GM19372 (cell line): ENCODE measurements at regions not wholly inside any gene's neighbourhood (a gene's known extent, or its start where the extent isn't known, plus 50 kb on each side); places are given as distances from the start of the nearest gene placed in this dataset.
"Not testable (repeated sequence)": the region's sequence is repeated elsewhere in the genome, so short reads cannot be mapped to it uniquely, and the experiment has no call there.

Source experiments
- ATAC-seq: cut with Tn5 transposase; IDR thresholded peaks from one replicate; pipeline ENCODE4 v1.9.1; 2021; ENCODE audit warnings: mild to moderate bottlenecking, low read depth, moderate library complexity; ENCODE audit not compliant: unreplicated experiment

DNA sequence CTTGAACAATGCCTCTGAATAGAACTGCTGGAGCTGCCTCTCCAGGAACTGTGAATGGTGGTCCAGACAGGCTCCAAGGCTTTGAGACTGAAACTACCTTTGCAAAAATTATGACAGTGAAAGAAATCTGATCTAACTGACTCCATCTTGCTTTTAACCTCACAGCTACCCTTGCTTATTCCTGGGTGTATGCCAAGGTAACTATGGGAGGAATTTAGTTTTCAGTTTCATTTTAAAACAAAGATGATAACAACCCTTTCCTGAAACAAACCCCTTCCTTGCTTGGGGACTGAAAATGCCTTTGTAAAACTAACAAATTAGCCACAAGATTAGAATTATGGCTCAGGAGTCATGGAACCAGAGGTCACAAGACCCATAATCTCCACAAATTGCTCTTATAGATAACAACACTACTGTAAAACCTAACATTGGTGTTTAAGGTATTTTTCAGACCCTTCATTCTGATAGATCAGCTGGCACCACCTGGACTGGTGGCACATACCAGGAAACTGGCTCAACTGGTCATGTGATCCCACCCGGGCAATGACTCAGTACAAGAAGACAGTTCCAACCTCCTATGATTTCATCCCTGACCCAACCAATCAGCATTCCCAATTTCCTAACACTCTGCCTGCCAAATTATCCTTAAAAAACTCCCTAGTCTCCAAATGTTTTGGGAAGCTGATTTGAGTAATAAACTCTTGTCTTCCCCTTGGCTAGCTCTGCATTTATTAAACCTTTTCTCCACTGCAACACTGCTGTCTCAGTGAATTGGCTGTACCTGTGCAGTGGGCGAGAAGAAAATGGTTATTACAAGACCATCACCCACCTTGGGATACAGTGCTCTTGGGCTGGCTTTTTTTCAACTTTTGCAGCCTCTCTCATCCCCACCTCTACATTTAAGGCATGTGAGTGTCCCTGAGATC, 608.1 kb downstream of the TYW1 start:
- ATAC-seq: no peak

DNA sequence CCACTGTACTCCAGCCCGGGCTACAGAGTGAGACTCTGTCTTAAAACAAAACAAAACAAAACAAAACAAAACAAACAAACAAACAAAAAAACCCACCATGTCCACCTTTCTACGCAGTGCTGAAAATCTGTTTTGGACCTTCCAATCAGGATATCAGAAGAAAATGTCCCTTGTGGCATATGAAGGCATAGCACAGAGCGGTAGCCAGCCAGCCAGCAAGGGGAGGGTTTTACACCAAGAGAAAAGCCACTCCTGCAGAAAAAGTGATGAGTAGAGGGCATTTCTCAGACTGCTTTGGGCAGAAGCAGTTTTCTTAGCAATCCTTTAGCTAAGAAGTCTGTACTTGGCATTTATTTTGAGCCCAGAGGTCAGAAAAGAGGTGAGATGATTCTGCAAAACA, 612.2 kb downstream of the TYW1 start:
- no peak for ATAC-seq

DNA sequence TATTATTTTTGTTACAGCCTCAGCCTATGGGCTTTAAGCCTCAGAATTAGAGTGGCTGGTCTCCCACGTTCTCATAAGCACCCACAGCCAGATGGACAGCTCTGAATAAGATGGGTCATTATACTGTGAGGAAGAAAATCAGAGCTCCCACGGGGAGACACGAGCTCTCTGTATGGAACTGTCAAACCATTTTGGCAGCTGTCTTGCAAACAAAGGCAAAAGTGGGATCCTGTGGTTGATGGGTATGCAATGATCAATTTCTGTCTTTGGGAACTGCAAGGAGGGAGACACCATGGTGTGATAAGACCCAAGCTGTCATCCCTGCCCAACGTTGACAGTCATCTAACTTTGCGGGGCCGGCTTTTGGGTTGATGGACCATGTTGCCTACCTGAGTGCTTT, 614.3 kb downstream of the TYW1 start:
- ATAC-seq: no peak

DNA sequence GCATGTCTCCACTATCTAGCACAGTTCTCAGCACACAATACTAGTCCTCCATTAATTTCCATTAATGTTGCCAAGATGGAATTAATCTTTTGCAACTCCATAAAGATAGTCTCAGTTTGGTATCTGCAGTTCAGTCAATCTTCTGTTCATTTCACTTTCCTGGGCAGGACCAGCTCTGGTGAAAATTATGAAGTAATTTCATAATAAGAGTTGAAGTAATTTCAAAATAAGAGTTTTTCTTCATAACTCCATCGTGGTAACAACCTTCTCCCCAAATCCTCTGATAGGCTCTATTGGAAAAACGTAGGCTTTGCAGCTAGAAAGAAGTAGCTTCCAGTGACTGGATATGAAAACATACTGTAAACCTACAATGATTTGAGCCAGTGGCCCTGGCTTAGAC, 618.2 kb downstream of the TYW1 start:
- ATAC-seq: no peak

DNA sequence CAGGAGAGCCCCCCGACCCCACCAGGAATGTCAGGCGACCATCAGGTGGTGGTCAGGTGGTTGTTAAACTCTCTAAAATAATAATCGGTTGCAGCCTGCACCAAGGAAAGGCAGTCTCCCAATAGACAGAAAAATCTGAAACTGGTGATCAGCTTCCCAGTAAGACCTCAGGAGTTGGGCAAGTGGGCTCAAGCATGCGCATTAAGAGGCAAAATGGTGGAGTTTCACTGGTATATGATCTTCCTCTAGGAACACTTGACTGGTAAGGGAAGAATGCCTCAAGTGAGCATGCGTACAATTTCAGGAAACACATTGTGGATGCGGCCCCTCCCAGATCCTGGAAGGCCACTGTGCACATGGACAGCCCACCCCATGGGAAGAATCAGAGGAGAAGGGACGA, 619.9 kb downstream of the TYW1 start:
- no peak for ATAC-seq

DNA sequence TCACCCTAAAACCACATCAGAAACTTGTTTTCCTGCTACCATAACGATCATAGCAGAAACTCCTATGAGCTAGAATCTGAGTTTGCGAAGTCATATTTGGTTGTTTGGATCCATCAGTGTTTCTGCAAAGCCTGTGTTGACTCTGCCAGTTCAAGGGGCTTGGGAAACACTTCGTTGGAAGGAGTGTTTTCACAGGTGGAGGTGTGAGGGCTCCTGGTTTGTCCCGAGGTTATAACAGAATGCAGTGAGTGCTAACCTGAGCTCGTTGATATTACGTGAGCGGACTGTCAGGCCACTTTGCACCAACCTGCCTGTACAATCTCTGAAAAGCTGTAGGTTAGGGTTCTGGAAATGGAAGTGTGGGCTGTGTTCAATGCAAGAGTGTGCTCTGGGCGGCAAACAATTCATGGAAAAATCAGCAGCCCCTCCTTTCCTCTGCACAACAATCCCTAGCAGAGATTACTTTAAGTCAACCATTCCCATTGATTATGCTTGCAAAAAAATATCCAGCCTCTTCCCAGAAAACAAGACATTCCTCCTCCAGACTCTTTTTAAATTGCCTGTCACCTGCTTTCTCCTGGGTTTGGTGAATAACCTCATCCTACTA, 622.0 kb downstream of the TYW1 start:
- no peak for ATAC-seq

DNA sequence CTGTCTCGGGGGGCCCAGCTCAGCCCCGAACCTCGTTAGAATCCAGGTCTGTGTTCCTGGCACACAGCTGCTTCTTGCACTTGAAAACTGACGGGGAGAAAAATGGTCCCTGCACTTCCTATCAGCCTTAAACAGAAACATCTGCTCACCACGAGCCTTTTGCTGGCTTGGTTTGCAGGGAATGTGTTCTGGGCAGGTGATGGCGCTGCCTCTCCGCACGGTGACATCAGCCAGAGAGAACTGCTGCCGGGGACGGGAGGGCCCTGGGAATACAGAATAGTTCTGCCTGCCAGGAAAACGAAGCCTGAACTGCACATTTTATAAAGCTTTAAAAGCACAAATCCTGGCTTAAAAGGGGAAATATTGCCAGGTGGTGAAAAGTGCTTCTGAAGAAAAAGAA, 622.5 kb downstream of the TYW1 start:
- no peak for ATAC-seq

DNA sequence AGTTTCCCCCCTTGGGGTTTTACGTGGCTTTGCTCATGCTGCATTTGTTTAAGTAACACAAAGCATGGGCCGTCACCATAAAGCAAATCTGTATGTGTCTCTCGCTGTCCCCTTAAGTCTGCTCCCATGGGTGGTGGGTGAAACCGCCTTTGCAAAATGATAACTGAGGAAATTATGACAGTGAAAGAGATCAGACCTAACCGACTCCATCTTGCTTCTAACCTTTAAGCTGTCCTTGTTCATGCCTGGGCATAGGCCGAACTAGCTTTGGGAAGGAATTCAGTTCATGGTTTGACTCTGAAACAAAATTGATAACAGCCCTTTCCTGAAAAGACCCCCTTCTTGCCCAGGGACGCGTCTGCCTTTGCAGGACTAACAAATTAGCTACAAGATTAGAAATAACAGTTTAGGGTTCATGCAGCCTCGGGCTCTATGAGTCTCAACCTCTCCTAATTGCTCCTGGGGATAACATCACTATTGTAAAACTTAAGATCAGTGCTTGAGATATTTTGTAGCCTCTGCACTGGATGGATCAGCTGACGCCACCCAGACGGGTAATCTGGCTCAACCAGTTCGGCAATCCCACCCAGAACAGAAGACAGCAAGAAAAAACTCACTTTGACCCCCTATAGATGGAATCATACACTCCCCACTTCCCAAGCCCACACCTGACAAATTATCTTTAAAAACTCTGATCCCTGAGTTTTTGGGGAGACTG, 623.7 kb downstream of the TYW1 start:
- ATAC-seq: no peak

DNA sequence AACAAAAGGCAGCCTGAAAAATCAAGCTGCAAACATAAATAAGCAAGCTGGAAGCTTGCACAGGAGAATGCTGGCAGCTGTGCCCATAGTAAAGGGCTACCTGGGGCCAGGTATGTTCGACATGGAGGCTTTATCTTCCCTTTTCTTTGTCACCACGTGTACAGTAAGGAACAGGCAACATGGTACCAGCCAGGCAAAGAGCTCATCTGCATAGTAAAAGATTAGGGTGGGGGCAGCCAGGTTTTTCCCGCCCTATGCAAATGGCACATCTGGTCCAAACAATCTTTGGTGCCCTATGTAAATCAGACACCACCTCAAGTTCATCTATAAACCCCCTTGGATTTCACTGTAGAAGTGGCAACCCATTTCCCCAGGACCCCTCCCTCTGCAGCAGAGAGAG, 625.1 kb downstream of the TYW1 start:
- ATAC-seq: no peak

DNA sequence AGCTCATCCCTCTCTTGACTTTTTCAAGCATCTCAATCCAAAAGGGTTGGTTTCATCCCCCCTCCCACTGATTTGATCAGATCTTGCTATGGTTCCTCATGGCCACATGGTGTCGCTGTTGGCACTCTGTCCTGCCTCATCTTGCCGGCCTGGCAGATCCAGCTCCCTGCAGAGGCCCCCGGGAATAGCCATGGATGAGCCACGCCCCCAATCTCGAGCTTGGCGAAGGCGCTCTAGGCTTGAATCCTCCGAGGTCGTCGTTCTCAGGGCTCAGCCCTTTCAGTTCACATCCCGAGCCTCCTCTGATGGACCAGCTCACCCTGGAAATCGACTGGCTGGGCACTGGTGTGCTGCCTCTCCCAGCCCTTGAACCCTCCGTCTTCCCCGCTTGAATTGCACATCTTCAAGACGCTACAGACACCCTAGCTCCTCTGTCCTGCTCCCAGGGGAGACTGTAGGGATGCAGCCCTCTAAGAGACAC, 628.7 kb downstream of the TYW1 start:
- no peak for ATAC-seq

DNA sequence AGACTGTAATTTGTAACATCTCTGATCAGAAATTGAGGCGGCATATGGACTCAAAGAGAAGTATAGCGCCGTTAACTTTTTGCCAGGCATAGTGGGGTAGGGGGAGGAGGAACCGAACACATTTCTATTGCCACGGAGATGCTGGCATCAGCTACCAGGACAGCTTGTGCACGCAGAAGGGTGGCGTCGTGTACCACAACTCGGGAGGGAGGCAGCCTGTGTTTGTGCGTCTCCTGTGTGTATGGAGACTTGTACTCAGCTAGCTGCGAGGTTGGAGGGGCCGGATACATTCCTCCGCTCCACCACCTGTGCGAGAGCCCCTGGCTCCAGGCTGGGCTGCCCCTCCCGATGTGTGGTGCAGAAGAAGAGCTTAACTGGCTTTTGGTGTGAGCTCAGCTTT, 634.8 kb downstream of the TYW1 start:
- no peak for ATAC-seq

DNA sequence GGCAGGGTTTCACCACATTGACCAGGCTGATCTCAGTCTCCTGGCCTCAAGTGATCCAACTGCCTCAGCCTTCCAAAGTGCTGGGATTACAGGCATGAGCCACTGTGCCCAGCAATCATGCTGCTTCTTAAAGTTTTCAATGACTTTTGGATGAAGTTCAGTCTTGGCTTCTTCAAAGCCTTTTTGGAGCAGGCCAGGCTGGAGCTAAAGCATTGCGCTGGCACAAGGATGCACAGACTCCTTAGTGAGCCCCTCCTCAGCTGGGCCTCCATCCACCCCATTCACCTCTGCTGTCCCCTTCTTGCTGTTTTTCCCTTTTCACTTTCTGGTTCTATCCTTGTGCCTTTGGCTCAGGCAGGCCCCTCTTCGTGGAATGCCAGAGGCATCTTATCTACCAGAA, 638.6 kb downstream of the TYW1 start:
- no peak for ATAC-seq

DNA sequence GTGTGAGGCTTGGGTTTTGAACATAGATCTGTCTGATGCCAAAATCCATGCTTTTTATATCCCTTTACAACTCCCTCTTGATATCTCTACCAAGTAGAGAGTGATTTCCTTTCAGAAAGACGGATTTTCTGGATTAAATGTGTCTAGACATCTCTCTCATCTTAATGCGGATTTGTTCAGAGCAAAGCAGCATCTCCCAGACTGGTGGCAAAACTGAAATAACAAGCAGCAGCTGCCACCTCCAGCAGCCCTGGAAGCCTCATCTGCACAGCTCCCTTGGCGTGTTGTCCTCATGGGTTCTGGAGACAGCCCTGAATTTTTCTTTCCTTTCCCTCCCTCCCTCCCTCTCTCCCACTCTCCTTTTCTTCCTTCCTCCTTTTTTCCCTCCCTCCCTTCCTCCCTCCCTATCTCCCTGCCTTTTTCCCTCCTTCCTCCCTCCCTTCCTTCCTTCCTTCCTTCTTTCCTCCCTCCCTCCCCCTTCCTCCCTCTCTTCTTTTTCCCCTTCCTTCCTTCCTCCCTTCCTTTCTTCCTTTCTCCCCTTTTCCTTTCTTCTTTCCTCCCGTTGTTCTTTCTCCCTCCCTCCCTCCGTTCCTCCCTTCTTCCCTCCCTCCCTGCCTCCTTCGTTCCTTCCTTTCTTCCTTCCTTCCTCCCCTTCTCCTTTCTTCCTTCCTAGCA, 639.9 kb downstream of the TYW1 start:
- ATAC-seq: no peak

DNA sequence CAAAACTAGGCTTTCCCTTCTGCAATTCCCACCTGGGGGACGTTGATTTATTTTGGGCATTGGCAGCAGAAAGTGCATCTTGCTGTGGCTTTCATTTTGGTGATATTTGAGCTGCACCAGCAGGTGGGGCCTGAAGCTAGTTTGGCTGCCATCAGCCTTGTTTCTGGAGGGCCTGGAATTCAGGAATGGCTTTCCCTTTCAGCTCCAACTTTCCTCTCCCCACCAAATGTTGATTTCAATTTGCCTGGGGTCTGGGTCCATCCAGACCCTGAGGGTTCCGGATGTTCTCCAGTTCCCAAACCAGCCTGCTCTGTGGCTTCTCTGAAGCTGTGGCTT, 640.4 kb downstream of the TYW1 start:
- ATAC-seq: no peak

DNA sequence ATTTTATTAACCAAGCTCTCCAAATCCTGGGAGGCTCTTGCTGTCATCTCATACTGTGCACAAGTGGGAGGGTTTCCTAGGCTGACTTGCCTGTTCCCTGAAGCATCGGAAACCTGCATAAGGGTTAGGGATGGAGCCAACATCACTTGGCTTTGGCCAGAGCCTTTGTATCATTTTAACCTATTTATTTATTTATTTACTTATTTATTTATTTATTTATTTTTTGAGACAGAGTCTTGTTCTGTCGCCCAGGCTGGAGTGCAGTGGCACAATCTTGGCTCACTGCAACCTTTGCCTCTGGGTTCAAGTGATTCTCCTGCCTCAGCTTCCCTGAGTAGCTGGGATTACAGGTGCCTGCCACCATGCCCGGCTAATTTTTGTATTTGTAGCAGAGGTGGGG, 645.9 kb downstream of the TYW1 start:
- not testable (repeated sequence) for ATAC-seq

DNA sequence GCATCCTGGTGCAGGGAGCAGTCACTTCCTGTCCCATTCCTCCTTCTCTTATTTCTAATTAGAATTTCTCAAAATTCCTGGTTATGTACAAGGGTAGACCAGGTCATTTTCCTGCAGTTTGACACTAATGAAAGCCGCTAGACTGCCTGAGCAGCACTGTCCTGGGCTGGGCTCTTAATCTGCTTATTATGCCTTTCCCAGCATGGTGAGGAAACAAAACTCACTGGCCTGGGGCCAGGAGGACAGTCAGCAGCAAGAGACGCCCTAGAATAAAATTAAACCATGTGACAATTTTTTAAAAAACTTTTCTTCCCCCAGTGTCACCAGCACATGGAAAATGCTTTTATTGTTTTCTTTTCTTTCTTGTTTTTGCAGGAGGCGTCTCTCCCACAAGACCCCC, 647.5 kb downstream of the TYW1 start:
- ATAC-seq: no peak

DNA sequence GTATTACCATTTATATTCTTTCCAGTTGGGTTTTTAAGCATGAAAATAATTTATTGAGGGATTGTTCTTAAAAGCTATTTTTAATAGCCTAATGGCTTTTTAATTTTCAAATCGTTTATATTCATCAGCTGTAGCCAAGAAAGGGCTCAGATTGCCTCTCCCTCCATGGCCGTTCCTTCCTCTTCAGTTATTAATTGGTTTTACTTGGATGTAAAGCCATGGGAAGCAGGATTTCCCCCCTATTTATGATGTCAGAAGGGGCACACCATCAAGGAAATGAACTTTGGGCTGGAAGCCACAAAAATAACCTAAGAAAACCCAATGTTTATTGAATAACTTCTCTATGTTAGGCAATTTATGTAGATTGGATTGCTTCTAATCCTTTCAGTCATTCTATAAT, 656.3 kb downstream of the TYW1 start:
- no peak for ATAC-seq

DNA sequence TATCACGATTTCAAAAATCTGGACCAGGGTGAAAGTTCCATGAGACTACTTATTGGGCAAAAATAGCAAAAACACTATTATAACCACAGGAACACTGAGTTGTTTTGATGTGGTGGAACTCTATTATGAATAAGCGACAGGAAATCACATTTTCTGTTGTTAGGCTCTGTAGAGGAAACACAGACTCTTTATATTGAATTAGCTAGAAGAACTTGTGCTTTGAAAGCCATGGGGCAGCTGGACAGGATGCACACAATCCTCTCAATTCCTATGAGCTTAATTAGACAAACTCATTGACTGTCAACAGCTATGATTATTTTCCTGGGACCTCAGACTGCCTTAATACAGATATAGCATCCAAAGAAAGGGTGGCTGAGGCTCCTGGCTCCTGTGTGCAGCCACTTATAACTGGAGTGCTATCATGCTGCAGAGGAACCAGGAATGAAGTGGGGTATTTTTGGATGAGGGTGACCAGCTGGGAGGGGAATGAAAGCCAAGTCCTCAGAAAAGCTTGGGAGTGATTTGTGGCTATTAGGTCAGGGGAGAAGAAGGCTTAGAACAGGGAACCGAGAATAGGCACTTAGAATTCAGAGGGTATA, 657.3 kb downstream of the TYW1 start:
- no peak for ATAC-seq

DNA sequence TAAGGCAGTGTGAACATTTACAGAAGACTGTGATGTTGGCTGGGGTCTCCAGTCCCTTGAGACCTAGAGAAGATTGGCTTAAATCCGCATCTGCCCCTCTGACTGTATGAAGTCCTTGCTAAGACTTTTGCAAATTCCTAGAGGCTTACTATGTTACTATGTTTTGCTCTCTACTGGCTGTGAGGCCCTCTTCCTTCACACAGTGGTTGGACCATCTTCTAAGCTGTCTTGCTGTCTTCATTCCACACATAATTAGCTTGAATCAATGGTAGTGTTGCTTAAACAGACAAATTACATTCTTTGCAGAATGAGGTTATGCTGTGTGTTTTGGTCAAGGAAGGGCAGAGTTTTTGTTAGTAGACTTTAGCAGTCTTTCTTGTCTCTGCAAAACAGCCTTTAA, 658.0 kb downstream of the TYW1 start:
- ATAC-seq: no peak

DNA sequence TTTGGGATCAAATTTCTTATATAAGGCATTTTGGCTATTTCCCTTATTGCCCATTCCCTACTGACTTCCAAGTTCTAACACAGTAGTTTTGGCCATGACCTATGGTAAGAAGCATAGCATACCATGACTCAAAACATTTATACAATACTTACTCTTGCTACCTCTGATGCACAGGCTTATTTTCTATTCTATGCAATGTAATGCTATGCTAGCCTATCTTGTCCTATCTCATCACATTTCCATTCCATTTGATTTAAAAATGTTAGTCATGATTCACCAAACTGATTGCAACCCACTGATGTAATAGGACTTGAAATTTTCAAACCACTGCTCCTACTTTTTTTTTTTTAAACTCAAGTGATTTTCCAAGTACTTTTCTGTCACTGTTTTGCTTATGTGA, 658.5 kb downstream of the TYW1 start:
- ATAC-seq: no peak

DNA sequence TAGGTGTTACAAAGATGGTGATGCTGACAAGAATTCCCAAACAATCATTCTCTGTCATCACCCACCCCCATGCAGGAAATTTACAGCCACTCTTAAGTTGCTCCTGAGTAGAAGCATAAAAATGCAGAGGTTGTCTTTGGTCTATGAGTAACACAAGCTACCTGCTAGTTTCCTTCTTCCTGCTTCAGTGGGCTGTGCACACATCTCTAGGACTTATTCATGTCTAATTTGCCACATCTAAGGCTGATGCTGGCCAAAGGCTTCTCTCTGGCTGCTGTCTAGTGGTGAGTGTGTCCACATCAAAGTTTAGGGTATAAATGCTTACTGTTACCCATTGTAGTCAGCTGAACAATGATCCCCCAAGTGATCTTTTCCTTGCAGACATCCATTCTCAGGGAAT, 662.5 kb downstream of the TYW1 start:
- no peak for ATAC-seq
